ENCODE measurements at regions not wholly inside any gene's neighbourhood (a gene's known extent, or its start where the extent isn't known, plus 50 kb on each side); places are given as distances from the start of the nearest gene placed in this dataset.

GRCh38 chr12:94057262-94058151 lies 90.9 kb upstream of the PLXNC1 start:
- H3K9me3 ChIP-seq: no peaks in the 10 kb centered on the region
- no peak overlapping the region for H3K27ac ChIP-seq
- H3K36me3 ChIP-seq: no peaks in the 10 kb centered on the region
- TF ChIP-seq CTCF (IDR thresholded peaks at IDR 0.05): no peak
- H3K27me3 ChIP-seq: no peaks in the 10 kb centered on the region
- H3K4me3 ChIP-seq (ENCODE audit: low read depth in 1 of 2, low read length in 1 of 2): no peak overlapping the region
- no peaks in the 10 kb centered on the region for H3K4me1 ChIP-seq (ENCODE audit: control insufficient read depth in 1 of 2, insufficient read depth in 1 of 2, low read depth in 1 of 2, low read length in 1 of 2)

DNA sequence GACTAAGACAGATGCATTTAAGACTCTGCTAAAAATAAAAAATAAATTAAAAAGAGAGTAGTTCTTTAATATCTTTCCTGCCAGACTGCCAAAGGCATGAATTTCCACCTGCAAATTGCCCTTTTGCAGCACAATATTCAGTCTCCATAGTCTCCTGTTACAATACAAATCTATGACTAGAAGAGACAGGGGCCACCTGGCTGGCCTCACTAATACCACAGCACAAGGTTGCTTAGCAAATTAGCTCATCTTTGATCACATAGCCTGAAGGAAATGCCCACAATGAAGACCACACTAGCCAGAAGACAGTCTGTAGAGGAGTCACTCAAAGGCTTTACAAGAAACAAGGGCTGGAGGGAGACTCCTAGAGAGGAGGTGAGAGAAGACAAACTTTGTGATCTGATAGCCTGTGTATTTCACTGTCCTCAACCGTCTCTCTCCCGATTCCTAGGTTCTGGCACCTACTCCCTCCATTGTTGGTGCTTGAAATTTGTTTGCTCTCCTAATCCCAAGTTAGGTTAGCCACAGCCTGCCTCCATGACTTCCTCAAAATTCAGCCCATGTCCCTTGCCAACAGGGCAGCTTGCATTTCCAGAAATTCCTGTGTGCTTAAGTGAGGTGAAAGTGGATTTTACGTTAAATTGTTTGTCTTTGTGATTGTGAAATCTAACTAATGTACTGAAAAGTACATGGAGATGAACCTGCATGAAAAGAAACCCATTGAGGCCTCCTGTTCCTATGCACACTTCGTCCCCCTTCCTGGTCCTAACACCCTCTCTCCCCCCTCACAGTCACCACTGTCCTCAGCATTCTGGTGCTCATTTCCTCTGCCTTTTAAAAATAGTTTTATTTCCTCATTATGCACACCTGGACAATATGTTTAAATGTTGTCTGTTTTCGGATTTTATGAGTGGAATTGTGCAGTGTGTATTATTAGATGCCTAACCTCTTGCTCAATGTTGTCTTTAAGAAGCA lies 88.7 kb upstream of the PLXNC1 start:
- Histone ChIP-seq H3K4me1 (ENCODE audit: control insufficient read depth in 1 of 2, insufficient read depth in 1 of 2, low read depth in 1 of 2, low read length in 1 of 2) (no peaks in the 10 kb centered on the region), H3K36me3 (no peaks in the 10 kb centered on the region), H3K9me3 (no peaks in the 10 kb centered on the region), H3K27ac (no peak overlapping the region), H3K27me3 (no peaks in the 10 kb centered on the region), H3K4me3 (ENCODE audit: low read depth in 1 of 2, low read length in 1 of 2) (no peak overlapping the region)
- TF ChIP-seq CTCF (IDR thresholded peaks at IDR 0.05): no peak

- Histone ChIP-seq H3K27me3 (no peaks in the 10 kb centered on the region), H3K27ac (no peak overlapping the region), H3K9me3 (no peaks in the 10 kb centered on the region), H3K4me1 (ENCODE audit: control insufficient read depth in 1 of 2, insufficient read depth in 1 of 2, low read depth in 1 of 2, low read length in 1 of 2) (no peaks in the 10 kb centered on the region), H3K36me3 (no peaks in the 10 kb centered on the region), H3K4me3 (ENCODE audit: low read depth in 1 of 2, low read length in 1 of 2) (no peak overlapping the region)
- no peak for TF ChIP-seq CTCF (IDR thresholded peaks at IDR 0.05)
These were observed 86.2 kb upstream of the PLXNC1 start for GRCh38 chr12:94062194-94062593.

GRCh38 chr12:94062796-94063635 lies 85.4 kb upstream of the PLXNC1 start:
- H3K4me3 ChIP-seq (ENCODE audit: low read depth in 1 of 2, low read length in 1 of 2): no peak overlapping the region
- no peaks in the 10 kb centered on the region for H3K27me3 ChIP-seq
- no peak overlapping the region for H3K27ac ChIP-seq
- H3K36me3 ChIP-seq: no peaks in the 10 kb centered on the region
- TF ChIP-seq CTCF (IDR thresholded peaks at IDR 0.05): no peak
- no peaks in the 10 kb centered on the region for H3K4me1 ChIP-seq (ENCODE audit: control insufficient read depth in 1 of 2, insufficient read depth in 1 of 2, low read depth in 1 of 2, low read length in 1 of 2)
- H3K9me3 ChIP-seq: no peaks in the 10 kb centered on the region

- H3K27me3 ChIP-seq: no peaks in the 10 kb centered on the region
- no peak for TF ChIP-seq CTCF (IDR thresholded peaks at IDR 0.05)
- no peak overlapping the region for H3K4me3 ChIP-seq (ENCODE audit: low read depth in 1 of 2, low read length in 1 of 2)
- H3K27ac ChIP-seq: no peak overlapping the region
- no peaks in the 10 kb centered on the region for H3K4me1 ChIP-seq (ENCODE audit: control insufficient read depth in 1 of 2, insufficient read depth in 1 of 2, low read depth in 1 of 2, low read length in 1 of 2)
- no peaks in the 10 kb centered on the region for H3K9me3 ChIP-seq
- no peaks in the 10 kb centered on the region for H3K36me3 ChIP-seq
These were observed 77.9 kb upstream of the PLXNC1 start for GRCh38 chr12:94070520-94070919.

Data from neutrophil (primary cell).